ENCODE measurements at regions not wholly inside any gene's neighbourhood (a gene's known extent, or its start where the extent isn't known, plus 50 kb on each side); places are given as distances from the start of the nearest gene placed in this dataset.
"Not testable (repeated sequence)": the region's sequence is repeated elsewhere in the genome, so short reads cannot be mapped to it uniquely, and the experiment has no call there.

DNA sequence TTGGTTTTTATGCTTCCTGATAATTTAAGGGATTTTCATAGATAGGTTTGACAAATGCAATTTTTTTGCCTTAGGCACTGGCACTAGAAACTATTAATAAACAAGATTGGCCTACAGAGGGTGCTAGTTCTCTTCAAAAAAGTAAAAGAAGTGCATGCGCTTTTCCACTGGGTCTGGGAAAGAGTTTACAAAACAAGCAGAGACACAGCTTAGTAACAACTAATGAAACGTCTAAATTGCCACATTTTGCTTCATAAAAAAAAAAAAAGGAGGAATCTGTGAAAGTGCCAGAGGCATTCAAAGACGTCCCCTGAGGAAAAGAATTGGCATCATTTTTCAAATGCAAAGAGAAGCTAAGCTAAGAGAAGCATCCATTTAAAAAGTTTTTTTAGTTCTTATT, 58.3 kb upstream of the EEA1 start:
- DNase-seq (ENCODE audit: low read depth, low spot score): peak; percentile 63

DNA sequence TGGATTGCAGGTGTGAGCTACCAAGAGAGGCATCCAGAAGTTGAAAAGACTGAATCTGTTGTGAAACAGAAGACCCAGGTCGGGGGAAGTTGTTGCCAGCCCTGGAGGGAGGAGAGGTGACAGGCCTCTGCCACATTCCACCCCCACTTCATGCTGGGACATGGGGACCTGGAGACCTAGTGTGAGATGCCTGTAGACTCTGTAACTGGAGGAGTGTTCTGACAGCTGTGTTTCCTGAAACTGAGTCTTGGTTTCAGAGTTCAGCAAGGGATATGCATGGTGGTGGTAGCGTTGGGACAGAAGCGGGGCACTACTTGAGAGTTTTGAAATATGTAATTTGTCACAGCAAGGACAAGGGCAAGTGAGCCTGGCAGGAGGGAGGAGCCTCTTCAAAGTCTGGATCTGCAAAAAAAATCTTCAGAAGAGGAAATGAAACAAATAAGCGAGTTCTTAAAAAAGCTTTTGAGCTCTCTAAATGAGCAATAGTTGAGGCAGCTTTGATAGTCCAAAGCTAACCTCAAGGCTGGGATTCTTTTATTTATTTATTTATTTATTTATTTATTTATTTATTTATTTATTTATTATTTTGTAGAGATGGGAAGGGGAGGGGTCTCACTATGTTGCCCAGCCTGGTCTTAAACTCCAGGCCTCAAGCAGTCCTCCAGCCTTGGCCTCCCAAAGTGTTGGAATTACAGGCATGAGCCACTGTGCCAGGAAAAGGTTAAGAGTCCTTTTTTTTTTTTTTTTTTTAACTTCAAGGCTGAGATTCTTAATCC, 58.9 kb upstream of the EEA1 start:
- DNase-seq (ENCODE audit: low read depth, low spot score): peak; percentile 85

DNA sequence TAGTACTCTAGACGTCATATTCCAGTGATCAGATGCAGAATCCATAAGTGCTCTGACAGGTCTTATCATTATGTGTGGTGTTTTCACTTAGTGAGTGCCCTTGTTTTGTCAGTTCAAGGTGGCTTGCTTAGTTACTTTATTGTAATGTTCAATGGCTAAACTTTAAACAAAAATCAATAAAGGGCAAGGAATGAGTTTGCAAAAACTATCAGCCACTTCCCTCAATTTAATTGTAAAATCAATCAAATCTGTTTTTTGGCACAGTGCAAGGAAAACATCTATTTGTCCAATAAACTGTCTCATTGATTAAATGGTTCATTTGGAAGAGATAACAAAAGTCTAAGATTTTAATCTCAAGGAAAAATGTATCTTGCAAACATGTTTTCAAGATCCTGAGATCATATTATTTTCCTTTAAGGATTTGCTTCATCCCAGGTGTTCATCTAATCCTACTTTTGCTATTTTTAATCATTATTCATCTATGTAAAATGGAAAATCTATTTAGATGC, 59.6 kb upstream of the EEA1 start:
- no peak for DNase-seq (ENCODE audit: low read depth, low spot score)

DNA sequence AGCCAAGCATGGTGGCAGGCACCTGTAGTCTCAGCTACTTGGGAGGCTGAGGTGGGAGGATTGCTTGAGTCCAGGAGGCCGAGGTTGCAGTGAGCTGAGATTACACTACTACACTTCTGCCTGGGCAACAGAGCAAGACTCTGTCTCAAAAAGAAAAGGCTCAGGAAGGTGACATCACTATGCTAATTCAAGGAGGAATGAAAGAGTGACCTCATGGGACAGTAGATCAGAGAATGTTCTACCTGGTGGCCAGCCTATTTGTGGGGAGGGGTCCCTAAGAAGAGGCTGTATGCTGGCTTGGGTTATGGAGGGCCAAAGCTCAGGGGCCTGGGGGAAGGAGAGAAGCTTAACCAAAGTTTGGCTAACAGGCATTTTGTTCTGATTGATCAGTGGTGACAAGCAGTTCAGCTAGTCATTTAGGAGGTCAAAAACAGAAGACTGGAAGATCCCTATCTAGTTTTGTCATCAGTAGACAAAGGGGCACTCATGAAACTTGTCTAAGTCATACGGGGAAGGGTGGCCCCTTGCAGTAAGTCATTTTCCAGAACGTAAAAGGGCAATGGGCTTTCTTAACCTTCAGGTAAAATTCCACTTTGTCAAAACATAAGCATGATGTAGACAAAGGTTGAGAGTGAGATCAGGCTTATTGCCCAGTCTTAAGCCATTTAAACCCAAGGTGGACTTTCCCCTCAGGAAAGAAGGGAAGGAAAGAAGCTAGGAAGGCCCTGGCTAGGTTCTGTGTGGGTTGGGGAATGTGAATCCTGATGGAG, 60.8 kb upstream of the EEA1 start:
- DNase-seq (ENCODE audit: low read depth, low spot score): no peak

DNA sequence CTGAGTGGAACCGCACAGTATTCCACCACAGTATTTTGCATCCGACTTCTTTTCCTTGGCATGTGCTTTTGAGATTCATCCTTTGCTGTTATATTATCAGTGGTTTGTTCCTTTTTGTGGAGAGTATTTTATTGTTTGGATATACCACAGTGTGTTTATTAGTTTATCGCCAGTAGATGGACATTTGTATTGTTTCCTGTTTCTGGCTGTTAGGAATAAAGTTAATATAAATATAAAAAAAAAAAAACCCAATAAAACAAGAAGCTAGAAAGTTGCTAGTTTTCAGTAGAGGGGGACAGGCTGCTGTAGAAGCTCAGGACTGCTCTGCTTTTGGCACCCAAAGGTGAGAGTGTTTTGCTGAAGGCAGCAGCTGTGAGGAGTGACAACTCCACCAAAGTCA, 62.0 kb upstream of the EEA1 start:
- DNase-seq (ENCODE audit: low read depth, low spot score): no peak

DNA sequence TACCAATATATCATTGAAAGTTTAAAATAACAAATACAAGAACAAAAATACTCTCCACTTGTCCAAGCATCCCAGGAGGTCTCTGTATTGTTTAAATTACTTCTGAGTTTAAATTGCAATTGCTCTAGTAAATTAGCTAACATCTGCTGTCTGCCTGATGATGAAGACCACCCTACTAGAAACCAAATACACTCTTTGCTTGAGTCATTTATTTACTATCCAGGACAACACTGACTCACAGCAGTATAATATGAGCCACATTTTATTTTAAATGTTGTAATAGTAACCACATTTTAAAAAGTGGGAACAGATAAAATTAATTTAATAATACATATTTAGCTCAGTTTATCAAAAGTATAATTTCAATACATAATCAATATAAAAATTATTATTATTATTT, 62.9 kb upstream of the EEA1 start:
- no peak for DNase-seq (ENCODE audit: low read depth, low spot score)

DNA sequence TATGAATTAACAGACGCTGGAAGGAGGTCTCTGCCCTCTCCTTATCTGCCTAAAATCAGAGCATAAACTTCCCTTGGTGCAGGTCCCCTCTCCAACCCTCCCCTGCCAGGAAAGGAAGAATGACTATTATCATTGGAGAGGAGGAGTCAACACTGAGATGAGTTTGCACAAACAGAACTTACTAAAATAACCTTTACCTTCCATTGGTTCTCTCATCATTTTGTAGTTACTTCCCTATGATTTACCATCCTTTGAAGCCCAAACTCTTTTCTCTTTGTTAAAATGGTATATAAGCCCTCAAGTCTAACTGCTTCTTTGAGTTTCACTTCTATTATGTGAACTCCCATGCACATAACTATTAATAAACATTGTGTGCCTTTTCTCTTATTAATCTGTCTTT, 64.2 kb upstream of the EEA1 start:
- no peak for DNase-seq (ENCODE audit: low read depth, low spot score)

DNA sequence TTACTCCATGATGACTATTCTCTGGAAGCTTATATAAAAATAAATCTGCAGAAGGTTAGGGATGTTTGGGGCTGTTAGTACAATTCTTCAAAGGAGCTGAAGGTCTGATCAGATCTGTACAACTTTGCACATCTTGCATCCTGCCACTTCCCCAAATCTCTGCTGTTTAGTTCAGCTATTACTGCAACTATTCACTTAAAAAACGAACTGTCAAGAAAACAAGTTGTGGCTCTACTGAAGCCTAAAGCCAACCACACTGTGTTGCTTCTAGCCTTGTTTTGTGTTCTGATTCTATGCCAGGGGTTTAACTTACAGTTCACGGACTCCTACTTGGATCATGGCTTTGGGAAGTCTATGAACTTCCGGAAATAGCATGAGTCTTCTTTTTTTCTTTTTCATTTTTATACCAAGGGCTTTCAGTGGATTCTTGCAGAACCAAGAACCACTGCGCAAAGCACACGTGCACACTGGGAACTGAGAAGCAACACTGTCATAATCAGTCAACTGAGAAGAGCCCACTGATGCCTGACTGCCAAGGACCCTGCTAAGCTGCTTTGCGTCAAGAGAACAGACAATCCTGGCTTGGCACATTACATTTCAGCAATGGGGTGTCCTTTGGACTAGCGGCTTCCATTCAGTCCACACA, 66.3 kb upstream of the EEA1 start:
- no peak for DNase-seq (ENCODE audit: low read depth, low spot score)

DNA sequence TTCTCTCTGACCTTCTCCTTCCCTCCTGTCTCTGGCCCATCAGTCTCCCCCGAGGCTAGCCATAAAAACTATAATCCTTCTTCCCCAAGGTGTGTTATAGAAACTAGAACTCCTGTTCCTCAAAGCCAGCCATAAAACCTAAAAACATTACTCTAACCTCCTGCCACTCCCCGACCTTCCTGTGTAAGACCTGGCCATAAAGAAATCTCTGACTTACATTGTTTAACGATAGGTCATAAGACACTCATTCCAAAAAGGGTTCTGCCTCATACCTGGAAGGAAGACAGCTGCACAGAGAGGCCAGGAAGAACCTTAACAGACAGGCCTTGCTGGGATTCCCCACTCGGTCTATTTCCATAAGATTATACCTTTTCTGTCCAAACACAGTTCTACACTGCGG, 70.9 kb upstream of the EEA1 start:
- no peak for DNase-seq (ENCODE audit: low read depth, low spot score)

DNA sequence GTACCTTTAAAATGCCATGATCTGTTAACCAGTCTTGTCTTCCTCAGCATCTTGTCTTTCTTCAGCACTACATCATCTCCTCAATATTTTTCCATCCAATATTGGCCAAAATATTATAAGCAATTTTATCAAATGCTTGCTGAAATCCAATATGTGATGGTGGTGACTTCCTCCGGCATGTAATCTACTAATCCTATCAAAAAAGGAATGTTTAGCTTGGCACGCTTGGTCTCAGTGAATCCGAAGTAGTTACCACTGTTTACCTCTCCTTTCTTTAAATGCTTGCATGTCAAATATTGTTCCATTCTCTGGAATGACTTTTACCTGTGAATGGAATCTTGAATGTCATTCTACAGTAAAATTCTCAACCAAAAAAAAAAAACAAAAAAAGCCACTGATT, 72.3 kb upstream of the EEA1 start:
- DNase-seq (ENCODE audit: low read depth, low spot score): no peak

DNA sequence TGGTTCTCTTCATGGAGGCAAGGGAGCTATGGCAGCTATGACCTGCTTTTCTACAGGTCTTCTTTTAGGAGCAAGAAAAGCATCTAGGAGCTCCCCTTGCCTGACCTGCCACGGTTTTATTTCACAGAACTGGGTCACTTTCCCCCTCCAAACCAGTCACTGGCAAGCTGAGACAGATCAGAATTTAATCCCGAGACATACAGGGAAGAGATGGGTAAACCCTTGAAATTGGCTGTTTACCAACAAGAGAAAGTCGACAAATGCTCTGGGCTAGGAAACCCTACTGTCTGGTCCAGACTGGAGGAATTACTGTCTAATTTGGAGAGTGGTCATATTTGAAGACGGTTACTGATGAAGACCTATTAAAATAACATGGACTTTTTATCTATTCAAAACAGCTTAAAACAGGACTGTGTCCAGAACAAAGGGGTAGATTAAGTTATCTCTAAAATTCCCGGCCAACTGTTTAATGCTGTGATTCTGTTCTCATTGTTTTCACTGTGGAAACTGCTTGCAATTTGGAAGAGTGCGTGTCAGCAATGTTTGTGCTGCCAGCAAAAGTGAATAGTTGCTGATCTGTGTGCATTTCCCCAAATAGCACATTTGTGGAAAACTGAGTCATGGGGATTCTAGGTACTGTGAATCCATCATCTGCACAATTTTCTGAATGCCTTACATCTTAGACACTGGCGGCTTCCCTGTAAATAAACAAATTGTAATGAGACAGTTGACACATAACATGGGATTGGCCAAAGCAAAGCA, 73.4 kb upstream of the EEA1 start:
- no peak for DNase-seq (ENCODE audit: low read depth, low spot score)

DNA sequence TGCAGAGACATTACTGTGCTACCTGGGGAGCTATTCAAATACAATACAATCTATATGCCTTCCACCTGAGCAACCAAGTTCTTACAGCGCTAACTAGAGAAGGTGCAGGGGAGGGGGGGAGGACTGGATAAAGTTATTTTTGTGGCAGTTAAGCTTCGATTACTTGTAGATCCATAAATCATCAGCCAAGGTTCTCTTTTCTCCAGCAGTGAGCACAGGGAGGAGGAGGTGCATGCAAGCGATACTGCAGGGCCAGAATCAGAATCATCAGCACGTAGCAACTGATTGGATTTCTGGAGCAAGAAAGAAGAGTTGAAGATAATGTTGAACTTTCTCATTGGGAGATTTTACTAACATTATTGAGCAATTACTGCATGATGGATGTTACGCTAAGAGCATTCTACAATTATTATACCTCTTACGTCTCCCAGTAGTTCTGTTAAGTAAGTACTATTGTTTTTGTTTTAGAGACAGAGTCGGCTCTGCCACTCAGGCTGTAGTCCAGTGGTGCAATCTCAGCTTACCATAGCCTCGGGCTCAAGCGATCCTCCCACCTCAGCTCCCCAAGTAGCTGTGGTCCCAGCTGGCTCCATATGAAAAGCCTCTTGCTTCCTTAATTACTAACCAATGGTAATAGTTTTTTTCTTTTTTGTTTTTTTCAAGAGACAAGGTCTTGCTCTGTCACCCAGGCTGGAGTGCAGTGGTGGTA, 74.6 kb upstream of the EEA1 start:
- DNase-seq (ENCODE audit: low read depth, low spot score): peak; percentile 66

DNA sequence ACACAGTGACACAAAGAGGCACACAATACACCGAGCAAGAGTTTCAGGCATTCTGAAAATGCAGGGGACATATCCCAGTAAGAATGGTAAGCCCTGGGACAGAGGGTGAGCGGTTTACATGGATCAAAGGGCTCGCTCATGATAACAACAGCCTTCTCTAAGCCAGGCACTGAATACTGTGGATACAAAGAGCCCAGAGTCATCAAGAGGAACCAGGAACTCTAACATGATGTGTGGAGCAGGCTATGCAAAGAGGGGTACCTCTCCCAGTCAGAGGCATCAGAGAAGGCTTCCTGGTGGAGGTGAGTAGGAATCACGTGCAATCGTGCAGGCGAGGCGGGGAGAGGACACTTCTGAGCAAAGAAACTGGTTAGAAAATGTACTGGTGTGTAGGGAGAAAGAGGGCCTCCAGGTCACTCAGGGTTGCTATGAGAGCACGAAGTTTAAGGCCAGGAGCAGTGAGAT, 76.9 kb upstream of the EEA1 start:
- DNase-seq (ENCODE audit: low read depth, low spot score): no peak

DNA sequence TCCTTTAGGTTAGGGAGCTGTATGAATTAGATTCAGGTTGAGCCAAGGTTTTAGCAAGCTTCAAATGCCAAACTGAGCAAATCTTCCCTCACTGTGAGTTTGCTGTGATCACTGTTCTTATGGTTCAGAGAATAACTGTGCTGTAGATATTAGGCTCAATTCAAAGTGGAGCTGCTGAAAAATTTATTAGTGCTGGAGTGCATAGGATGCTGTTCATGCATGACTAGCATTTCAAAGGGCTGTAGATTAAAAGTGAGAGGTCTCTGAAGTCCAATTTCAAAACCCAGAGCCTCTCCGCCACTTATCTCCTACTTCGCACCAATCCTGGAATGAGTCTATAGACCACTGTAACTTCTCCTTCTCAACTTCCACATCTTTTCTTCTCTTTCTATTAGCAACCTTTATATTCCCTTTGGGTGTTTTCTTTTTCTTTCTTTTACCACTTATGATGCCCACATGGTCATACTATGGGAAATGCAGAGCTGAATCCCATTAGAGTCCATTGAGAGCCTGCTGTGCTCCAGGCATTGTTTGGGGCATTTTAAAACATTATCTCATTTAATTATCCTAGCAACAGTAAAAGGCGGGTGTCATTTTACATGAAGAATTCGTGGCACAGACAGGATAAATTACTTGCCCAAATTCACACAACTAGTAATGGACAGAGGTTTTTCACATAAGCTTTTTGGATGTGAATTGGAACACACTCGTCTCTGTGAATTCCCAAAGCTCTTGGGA, 77.5 kb upstream of the EEA1 start:
- no peak for DNase-seq (ENCODE audit: low read depth, low spot score)

DNA sequence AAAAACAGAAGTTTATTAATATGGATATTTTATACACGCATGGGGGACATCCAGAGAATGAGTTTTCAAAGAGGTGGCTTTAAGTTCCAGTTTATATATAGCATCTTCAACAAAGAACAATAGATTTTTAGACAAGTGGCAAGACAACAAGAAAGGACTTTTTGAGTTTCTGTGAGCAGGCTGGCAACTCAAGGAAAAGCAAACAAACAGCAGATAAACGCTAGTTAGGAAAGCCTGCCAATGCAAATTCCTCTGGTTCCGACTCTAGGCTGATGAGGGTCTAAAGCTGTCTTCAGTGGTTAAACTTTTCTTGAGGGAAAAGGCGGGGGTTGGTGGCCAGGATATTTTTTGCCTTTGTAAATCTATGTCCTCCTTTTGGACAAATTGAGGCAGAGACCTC, 78.4 kb upstream of the EEA1 start:
- DNase-seq (ENCODE audit: low read depth, low spot score): no peak

DNA sequence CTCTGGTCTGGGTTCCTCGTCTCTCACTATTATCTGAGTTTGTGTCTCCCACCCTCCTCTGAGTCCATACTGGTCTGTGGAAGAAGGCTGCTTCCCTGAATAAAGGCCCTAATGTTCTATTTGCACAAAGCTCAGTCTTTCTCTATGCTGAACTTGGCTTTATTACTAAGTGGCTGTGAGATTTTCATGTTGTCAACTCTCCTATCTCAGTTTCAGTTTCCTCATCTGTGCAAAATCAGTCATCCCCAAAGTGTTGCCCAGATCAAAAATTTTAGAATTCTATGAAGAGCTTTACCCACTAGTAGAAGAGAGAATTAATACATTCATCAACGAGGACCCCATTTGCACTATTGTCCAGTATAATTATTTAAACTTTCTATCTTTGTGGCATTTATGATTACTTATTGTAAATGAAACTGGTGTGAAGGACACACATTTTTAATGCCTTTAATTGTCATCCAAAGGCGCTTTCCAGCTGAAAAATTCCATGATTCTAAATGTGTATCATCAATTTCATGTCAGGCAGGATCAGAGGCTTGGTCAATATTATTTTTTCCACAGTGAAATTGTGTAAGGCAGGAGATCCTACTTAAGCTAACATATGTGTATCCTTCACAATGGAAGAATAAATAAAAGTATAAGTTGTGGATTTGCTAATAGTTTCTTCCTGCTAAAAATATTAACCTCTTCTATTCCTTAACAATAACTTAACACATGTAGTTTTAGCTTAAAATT, 79.1 kb upstream of the EEA1 start:
- DNase-seq (ENCODE audit: low read depth, low spot score): no peak

DNA sequence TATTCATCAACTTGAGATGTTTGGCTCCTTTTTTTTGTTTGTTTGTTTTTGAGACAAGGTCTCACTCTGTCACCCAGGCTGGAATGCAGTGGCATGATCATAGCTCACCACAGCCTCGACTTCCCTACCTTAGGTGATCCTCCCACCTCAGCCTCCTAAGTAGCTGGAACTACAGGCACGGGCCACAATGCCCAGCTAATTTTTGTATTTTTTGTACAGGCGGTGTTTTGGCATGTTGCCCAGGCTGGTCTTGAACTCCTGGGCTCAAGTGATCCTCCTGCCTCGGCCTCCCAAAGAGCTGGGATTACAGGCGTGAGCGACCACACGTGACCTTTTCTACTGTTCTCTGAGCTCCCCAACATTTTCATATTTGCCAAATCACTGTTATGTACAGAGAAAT, 79.8 kb upstream of the EEA1 start:
- not testable (repeated sequence) for DNase-seq (ENCODE audit: low read depth, low spot score)

DNA sequence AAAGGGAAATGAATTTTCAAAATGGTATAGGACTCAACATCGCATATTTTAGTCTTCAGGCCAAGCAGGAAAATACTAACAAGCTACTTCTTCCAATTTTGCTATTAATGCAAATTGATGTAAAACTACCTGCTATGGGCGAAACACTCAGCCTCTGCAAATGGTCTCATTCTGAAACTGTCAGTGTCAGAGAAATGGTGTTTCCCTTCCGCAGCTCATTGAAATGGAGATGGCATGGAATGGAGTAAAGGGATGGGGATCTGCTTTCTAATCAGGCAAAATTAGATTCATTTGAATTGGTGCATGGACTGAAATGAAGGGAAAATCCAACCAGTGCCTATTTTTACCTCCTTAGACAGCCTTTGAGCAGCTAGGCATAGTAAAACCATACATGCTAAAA, 80.4 kb upstream of the EEA1 start:
- DNase-seq (ENCODE audit: low read depth, low spot score): no peak

DNA sequence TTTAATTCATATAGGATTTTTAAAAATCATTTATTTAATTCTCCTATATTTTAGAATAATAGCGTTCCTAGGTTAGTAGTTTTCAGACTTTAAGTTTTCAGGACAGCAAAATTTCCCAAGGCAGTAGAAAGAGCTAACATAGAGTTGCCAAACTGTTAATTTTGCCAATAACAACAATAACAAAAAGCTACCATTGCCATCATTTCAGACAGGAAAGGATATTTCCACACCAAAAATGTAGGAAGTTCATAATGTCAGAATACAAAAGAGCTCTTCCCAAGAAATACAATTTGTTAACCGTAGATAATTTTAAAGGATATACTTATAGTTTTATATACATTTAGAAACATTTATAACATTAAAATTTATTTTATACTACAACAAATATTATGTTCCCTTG, 81.4 kb upstream of the EEA1 start:
- no peak for DNase-seq (ENCODE audit: low read depth, low spot score)

DNA sequence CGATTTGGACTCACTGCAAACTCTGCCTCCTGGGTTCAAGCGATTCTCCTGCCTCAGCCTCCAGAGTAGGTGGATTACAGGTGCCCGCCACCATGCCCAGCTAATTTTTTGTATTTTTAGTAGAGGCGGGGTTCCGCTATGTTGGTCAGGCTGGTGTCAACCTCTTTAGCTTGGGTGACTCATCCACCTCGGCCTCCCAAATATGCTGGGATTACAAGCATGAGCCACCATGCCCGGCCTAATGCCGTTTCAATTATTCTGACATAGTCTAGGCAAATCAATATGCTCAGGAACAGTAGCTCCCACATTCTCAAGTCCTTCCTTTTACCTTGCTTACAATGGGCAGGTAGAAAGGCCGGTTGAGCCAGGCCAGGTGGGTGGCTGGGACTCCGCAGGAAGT, 82.0 kb upstream of the EEA1 start:
- DNase-seq (ENCODE audit: low read depth, low spot score): no peak

All from ELF-1 (cell line).